SH-SY5Y (cell line): ENCODE measurements at regions not wholly inside any gene's neighbourhood (a gene's known extent, or its start where the extent isn't known, plus 50 kb on each side); places are given as distances from the start of the nearest gene placed in this dataset.

Source experiments
- GATA2 ChIP-seq: IDR thresholded peaks from 2 replicates; pipeline ENCODE4 v1.6.1; 2011; ENCODE audit warnings: mild to moderate bottlenecking, low read depth, low read length
- GATA3 ChIP-seq: IDR thresholded peaks from 2 replicates; pipeline ENCODE4 v1.6.1; 2011; ENCODE audit warnings: low read depth, mild to moderate bottlenecking, low read length, moderate library complexity

GRCh38 chr9:3732077-3733038 lies 206.6 kb upstream of the RFX3 start:
- TF ChIP-seq GATA3, result no peak
- no peak for TF ChIP-seq GATA2
